Epithelial cell of prostate (primary cell): ENCODE measurements at regions not wholly inside any gene's neighbourhood (a gene's known extent, or its start where the extent isn't known, plus 50 kb on each side); places are given as distances from the start of the nearest gene placed in this dataset.

Experiments
- DNase-seq: peaks from one replicate; pipeline ENCODE4 v3.0.0-alpha.2; 2011; ENCODE audit warnings: low read depth, low spot score
- H3K27ac ChIP-seq: fragments of 450-650 bp; 2 replicates; pipeline ENCODE4 v1.5.1; 2017; ENCODE audit warnings: mild to moderate bottlenecking

GRCh38 chr22:27679693-27680488, 121.7 kb downstream of the MN1 start:
- DNase-seq: no peak
- no peak overlapping the region for H3K27ac ChIP-seq

- DNase-seq: no peak
- no peak overlapping the region for H3K27ac ChIP-seq
Observed at GRCh38 chr22:27680636-27681035, 120.9 kb downstream of the MN1 start.

- no peak for DNase-seq
- H3K27ac ChIP-seq: no peak overlapping the region
Observed at GRCh38 chr22:27681037-27681436, 120.5 kb downstream of the MN1 start.

GRCh38 chr22:27682437-27682836, 119.1 kb downstream of the MN1 start:
- DNase-seq: no peak
- H3K27ac ChIP-seq: no peak overlapping the region

GRCh38 chr22:27684901-27685300, 116.7 kb downstream of the MN1 start:
- no peak for DNase-seq
- H3K27ac ChIP-seq: no peak overlapping the region

- H3K27ac ChIP-seq: no peak overlapping the region
- no peak for DNase-seq
Observed at GRCh38 chr22:27685515-27685914, 116.0 kb downstream of the MN1 start.

- no peak for DNase-seq
- no peak overlapping the region for H3K27ac ChIP-seq
Observed at GRCh38 chr22:27685970-27686369, 115.6 kb downstream of the MN1 start.

- no peak for DNase-seq
- no peak overlapping the region for H3K27ac ChIP-seq
Observed at GRCh38 chr22:27686534-27686933, 115.0 kb downstream of the MN1 start.

- peak; percentile 16 for DNase-seq
- H3K27ac ChIP-seq: no peak overlapping the region
Observed at GRCh38 chr22:27687984-27688545, 113.5 kb downstream of the MN1 start.

GRCh38 chr22:27689664-27690063, 111.9 kb downstream of the MN1 start:
- no peak overlapping the region for H3K27ac ChIP-seq
- no peak for DNase-seq

GRCh38 chr22:27690599-27690998, 111.0 kb downstream of the MN1 start:
- H3K27ac ChIP-seq: no peak overlapping the region
- no peak for DNase-seq

- H3K27ac ChIP-seq: no peak overlapping the region
- no peak for DNase-seq
Observed at GRCh38 chr22:27692243-27692642, 109.3 kb downstream of the MN1 start.

GRCh38 chr22:27695925-27696324, 105.6 kb downstream of the MN1 start:
- no peak overlapping the region for H3K27ac ChIP-seq
- no peak for DNase-seq

- DNase-seq: no peak
- no peak overlapping the region for H3K27ac ChIP-seq
Observed at GRCh38 chr22:27697888-27698287, 103.7 kb downstream of the MN1 start.
